22Rv1 (cell line): ENCODE measurements at regions not wholly inside any gene's neighbourhood (a gene's known extent, or its start where the extent isn't known, plus 50 kb on each side); places are given as distances from the start of the nearest gene placed in this dataset.

Source experiments
- ZFX ChIP-seq: fragments of 450-650 bp; IDR thresholded peaks from 2 replicates; pipeline ENCODE4 v1.6.1; 2017; ENCODE audit warnings: antibody characterized with exemption, borderline replicate concordance
- TF ChIP-seq, protein P1 (sequence below): fragments of 450-650 bp; IDR thresholded peaks from 2 replicates; pipeline ENCODE4 v1.5.1; 2017; ENCODE audit warnings: mild to moderate bottlenecking

DNA sequence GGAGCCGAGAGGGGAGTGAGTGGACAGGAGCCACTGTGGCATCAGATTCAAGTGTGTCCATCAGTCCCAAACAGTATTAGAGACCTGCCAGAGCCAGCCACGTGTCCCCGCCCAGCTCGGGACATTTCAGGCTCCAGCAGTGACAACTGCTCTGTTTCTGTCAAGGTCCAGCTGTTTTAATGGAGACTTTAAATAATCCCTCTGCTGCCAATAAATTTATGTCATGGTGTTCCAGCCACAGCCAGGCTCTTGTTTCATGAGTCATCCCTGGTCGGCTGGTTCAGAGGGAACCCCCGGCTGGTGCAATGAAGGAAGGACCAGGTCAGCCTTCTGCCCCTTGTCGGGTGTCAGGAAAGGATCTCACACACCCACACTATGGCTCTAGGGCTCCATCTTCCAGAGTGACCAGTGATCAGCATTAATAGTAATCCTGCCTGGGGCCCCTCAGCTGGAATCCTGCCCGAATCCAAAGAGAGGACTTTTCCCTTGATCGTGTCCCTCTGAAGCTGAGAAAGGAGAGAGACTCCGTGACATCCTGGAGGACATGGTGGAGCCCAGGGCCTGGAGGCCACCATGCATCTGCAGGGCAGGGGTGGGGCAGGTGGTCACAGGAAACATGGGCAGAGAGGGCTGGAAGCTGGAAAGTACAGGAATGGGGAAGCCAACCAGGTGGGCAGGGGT, 197.3 kb downstream of the MATN1 start:
- TF ChIP-seq, protein P1, sequence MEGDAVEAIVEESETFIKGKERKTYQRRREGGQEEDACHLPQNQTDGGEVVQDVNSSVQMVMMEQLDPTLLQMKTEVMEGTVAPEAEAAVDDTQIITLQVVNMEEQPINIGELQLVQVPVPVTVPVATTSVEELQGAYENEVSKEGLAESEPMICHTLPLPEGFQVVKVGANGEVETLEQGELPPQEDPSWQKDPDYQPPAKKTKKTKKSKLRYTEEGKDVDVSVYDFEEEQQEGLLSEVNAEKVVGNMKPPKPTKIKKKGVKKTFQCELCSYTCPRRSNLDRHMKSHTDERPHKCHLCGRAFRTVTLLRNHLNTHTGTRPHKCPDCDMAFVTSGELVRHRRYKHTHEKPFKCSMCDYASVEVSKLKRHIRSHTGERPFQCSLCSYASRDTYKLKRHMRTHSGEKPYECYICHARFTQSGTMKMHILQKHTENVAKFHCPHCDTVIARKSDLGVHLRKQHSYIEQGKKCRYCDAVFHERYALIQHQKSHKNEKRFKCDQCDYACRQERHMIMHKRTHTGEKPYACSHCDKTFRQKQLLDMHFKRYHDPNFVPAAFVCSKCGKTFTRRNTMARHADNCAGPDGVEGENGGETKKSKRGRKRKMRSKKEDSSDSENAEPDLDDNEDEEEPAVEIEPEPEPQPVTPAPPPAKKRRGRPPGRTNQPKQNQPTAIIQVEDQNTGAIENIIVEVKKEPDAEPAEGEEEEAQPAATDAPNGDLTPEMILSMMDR, result no peak
- TF ChIP-seq ZFX, result no peak
